Mesenchymal stem cell (in vitro differentiated cells and primary cell): ENCODE measurements at regions not wholly inside any gene's neighbourhood (a gene's known extent, or its start where the extent isn't known, plus 50 kb on each side); places are given as distances from the start of the nearest gene placed in this dataset.

ENCODE experiments used
- DNase-seq: peaks from one replicate; pipeline ENCODE4 v3.0.0-alpha.2; 2013
- H2AFZ ChIP-seq: one replicate; pipeline ENCODE4 v1.6.1; 2013; ENCODE audit warnings: low read depth, mild to moderate bottlenecking, control low read depth, inconsistent platforms, low read length, moderate library complexity
- H2AK5ac ChIP-seq: 2 replicates; pipeline ENCODE4 v1.6.1; 2013; ENCODE audit warnings: low read length, moderate library complexity, mild to moderate bottlenecking, inconsistent platforms; ENCODE audit not compliant: severe bottlenecking
- H2BK120ac ChIP-seq: one replicate; pipeline ENCODE4 v1.6.1; 2013; ENCODE audit warnings: low read depth, mild to moderate bottlenecking, inconsistent platforms, low read length, moderate library complexity
- H2BK12ac ChIP-seq, 2 experiments: one replicate each; pipeline ENCODE4 v1.6.1; 2013; ENCODE audit warnings: inconsistent platforms in 2 of 2, low read length in 2 of 2, mild to moderate bottlenecking in 2 of 2, moderate library complexity in 2 of 2, control low read depth in 1 of 2
- H2BK15ac ChIP-seq: one replicate; pipeline ENCODE4 v1.6.1; 2013; ENCODE audit warnings: mild to moderate bottlenecking, low read depth, inconsistent platforms; ENCODE audit not compliant: poor library complexity, severe bottlenecking
- H2BK5ac ChIP-seq: 2 replicates; pipeline ENCODE4 v1.6.1; 2013; ENCODE audit warnings: low read depth, mild to moderate bottlenecking, low read length, control low read depth, inconsistent platforms; ENCODE audit not compliant: poor library complexity, severe bottlenecking
- H3K14ac ChIP-seq, 2 experiments: one replicate each; pipeline ENCODE4 v1.6.1; 2013; ENCODE audit warnings: inconsistent platforms in 2 of 2, low read length in 2 of 2, control low read depth in 1 of 2, mild to moderate bottlenecking in 1 of 2, moderate library complexity in 1 of 2
- H3K18ac ChIP-seq, 2 experiments: one replicate each; pipeline ENCODE4 v1.6.1; 2013; ENCODE audit warnings: inconsistent platforms in 2 of 2, low read length in 2 of 2, control low read depth in 1 of 2, low read depth in 1 of 2, mild to moderate bottlenecking in 1 of 2
- H3K23ac ChIP-seq, 2 experiments: one replicate each; pipeline ENCODE4 v1.6.1; 2013; ENCODE audit warnings: inconsistent platforms in 2 of 2, low read length in 2 of 2, mild to moderate bottlenecking in 2 of 2, moderate library complexity in 2 of 2, control low read depth in 1 of 2
- H3K27ac ChIP-seq: 2 replicates; pipeline ENCODE4 v1.5.1; 2013; ENCODE audit warnings: mild to moderate bottlenecking, moderate library complexity, low read length, control low read depth, inconsistent platforms; ENCODE audit not compliant: poor library complexity, severe bottlenecking
- H3K27me3 ChIP-seq, 2 experiments: 2 replicates each; pipeline versions ENCODE4 v1.6.1 to v1.7.0; 2013; ENCODE audit warnings: low read length in 2 of 2, mild to moderate bottlenecking in 2 of 2, moderate library complexity in 2 of 2, control low read depth in 1 of 2, inconsistent platforms in 1 of 2; ENCODE audit not compliant: control insufficient read depth in 1 of 2, insufficient read depth in 1 of 2
- H3K36me3 ChIP-seq, 2 experiments: 2 replicates each; pipeline versions ENCODE4 v1.6.1 to v1.7.0; 2013; ENCODE audit warnings: low read length in 2 of 2, control low read depth in 1 of 2, inconsistent platforms in 1 of 2, low read depth in 1 of 2, mild to moderate bottlenecking in 1 of 2; ENCODE audit not compliant: insufficient read depth in 2 of 2, control insufficient read depth in 1 of 2
- H3K4ac ChIP-seq, 2 experiments: one replicate each; pipeline ENCODE4 v1.6.1; 2013; ENCODE audit warnings: inconsistent platforms in 2 of 2, low read length in 2 of 2, mild to moderate bottlenecking in 2 of 2, moderate library complexity in 2 of 2, control low read depth in 1 of 2, low read depth in 1 of 2
- H3K4me1 ChIP-seq: 2 replicates; pipeline ENCODE4 v1.6.1; 2013; ENCODE audit warnings: low read depth, low read length, control low read depth; ENCODE audit not compliant: control insufficient read depth, insufficient read depth
- H3K4me2 ChIP-seq: 2 replicates; pipeline ENCODE4 v1.6.1; 2013; ENCODE audit warnings: low read length, mild to moderate bottlenecking, inconsistent platforms; ENCODE audit not compliant: poor library complexity, severe bottlenecking
- H3K4me3 ChIP-seq, 2 experiments: 2 replicates each; pipeline versions ENCODE4 v1.5.1 to v1.7.0; 2013; ENCODE audit warnings: low read length in 2 of 2, mild to moderate bottlenecking in 2 of 2, control low read depth in 1 of 2, low read depth in 1 of 2; ENCODE audit not compliant: insufficient read depth in 1 of 2
- H3K79me1 ChIP-seq: replicated peaks from 2 replicates; pipeline ENCODE4 v1.6.1; 2013; ENCODE audit warnings: mild to moderate bottlenecking, control low read depth, low read length, inconsistent platforms; ENCODE audit not compliant: poor library complexity, severe bottlenecking
- H3K9ac ChIP-seq: 2 replicates; pipeline ENCODE4 v1.7.0; 2013; ENCODE audit warnings: mild to moderate bottlenecking, low read length, moderate library complexity
- H3K9me3 ChIP-seq: 2 replicates; pipeline ENCODE4 v1.7.0; 2013; ENCODE audit warnings: mild to moderate bottlenecking, low read length; ENCODE audit not compliant: control insufficient read depth
- H4K8ac ChIP-seq: one replicate; pipeline ENCODE4 v1.6.1; 2013; ENCODE audit warnings: inconsistent platforms, mild to moderate bottlenecking, low read length, moderate library complexity
- H4K91ac ChIP-seq: one replicate; pipeline ENCODE4 v1.6.1; 2013; ENCODE audit warnings: mild to moderate bottlenecking, low read length, inconsistent platforms
- WGBS: methylation state at CpG from one replicate; pipeline ENCODE4 v1.1.7; 2013; ENCODE audit warnings: mixed read lengths; 5-methylcytosine and 5-hydroxymethylcytosine counted together

- H2BK5ac ChIP-seq, result no peak overlapping the region
- no peak overlapping the region for H3K4me3 ChIP-seq
- H4K91ac ChIP-seq, result no peak overlapping the region
- no peak overlapping the region for H4K8ac ChIP-seq
- no peak overlapping the region for H2BK120ac ChIP-seq
- H3K27ac ChIP-seq, result no peak overlapping the region
- H3K23ac ChIP-seq, result no peak overlapping the region
- no peak overlapping the region for H3K4ac ChIP-seq
- no peak overlapping the region for H2AFZ ChIP-seq
- WGBS, result 72% methylated on average over 2 of the region's 3 CpGs
- no peaks in the 10 kb centered on the region for H3K9me3 ChIP-seq
- H2BK12ac ChIP-seq, result no peak overlapping the region
- no peak overlapping the region for H3K9ac ChIP-seq
- no peaks in the 10 kb centered on the region for H3K27me3 ChIP-seq
- no peak overlapping the region for H2AK5ac ChIP-seq
- no peaks in the 10 kb centered on the region for H3K36me3 ChIP-seq
- no peak overlapping the region for H3K14ac ChIP-seq
- no peaks in the 10 kb centered on the region for H3K79me1 ChIP-seq
- H2BK15ac ChIP-seq, result no peak overlapping the region
- no peak overlapping the region for H3K18ac ChIP-seq
- no peaks in the 10 kb centered on the region for H3K4me1 ChIP-seq
- DNase-seq, result peak; percentile 2
- H3K4me2 ChIP-seq, result no peak overlapping the region
Observed at GRCh38 chr9:26675035-26675434, 217.6 kb downstream of the CAAP1 start.

GRCh38 chr9:26673261-26673660 is 219.3 kb downstream of the CAAP1 start:
- H2BK12ac ChIP-seq, result no peak overlapping the region
- no peak overlapping the region for H2AFZ ChIP-seq
- H4K8ac ChIP-seq, result no peak overlapping the region
- H3K4me1 ChIP-seq, result no peaks in the 10 kb centered on the region
- H3K9me3 ChIP-seq, result no peaks in the 10 kb centered on the region
- H2BK5ac ChIP-seq, result no peak overlapping the region
- no peaks in the 10 kb centered on the region for H3K27me3 ChIP-seq
- H3K4me3 ChIP-seq, result no peak overlapping the region
- H3K18ac ChIP-seq, result no peak overlapping the region
- H3K4me2 ChIP-seq, result no peak overlapping the region
- no peak overlapping the region for H3K9ac ChIP-seq
- H3K79me1 ChIP-seq, result no peaks in the 10 kb centered on the region
- no peak overlapping the region for H3K4ac ChIP-seq
- no peak overlapping the region for H3K23ac ChIP-seq
- H2BK120ac ChIP-seq, result no peak overlapping the region
- H3K14ac ChIP-seq, result no peak overlapping the region
- H2AK5ac ChIP-seq, result no peak overlapping the region
- DNase-seq, result no peak
- H2BK15ac ChIP-seq, result no peak overlapping the region
- H3K27ac ChIP-seq, result no peak overlapping the region
- H3K36me3 ChIP-seq, result no peaks in the 10 kb centered on the region
- no peak overlapping the region for H4K91ac ChIP-seq

- H3K27ac ChIP-seq, result no peak overlapping the region
- no peaks in the 10 kb centered on the region for H3K27me3 ChIP-seq
- H3K18ac ChIP-seq, result no peak overlapping the region
- H2BK5ac ChIP-seq, result no peak overlapping the region
- H4K8ac ChIP-seq, result no peak overlapping the region
- H3K4ac ChIP-seq, result no peak overlapping the region
- no peaks in the 10 kb centered on the region for H3K79me1 ChIP-seq
- no peak overlapping the region for H2AK5ac ChIP-seq
- no peak overlapping the region for H2BK15ac ChIP-seq
- H2AFZ ChIP-seq, result no peak overlapping the region
- H4K91ac ChIP-seq, result no peak overlapping the region
- no peak overlapping the region for H3K4me3 ChIP-seq
- H3K14ac ChIP-seq, result no peak overlapping the region
- no peak overlapping the region for H3K9ac ChIP-seq
- H3K9me3 ChIP-seq, result no peaks in the 10 kb centered on the region
- DNase-seq, result no peak
- no peak overlapping the region for H3K23ac ChIP-seq
- H2BK120ac ChIP-seq, result no peak overlapping the region
- H3K4me2 ChIP-seq, result no peak overlapping the region
- no peaks in the 10 kb centered on the region for H3K4me1 ChIP-seq
- no peaks in the 10 kb centered on the region for H3K36me3 ChIP-seq
- 71% methylated on average over 3 of the region's 5 CpGs for WGBS
- no peak overlapping the region for H2BK12ac ChIP-seq
Observed at GRCh38 chr9:26669701-26670670, 222.6 kb downstream of the CAAP1 start.

- Histone ChIP-seq H2AK5ac (no peak overlapping the region), H3K14ac (no peak overlapping the region), H3K4me2 (no peak overlapping the region), H4K8ac (no peak overlapping the region), H3K23ac (no peak overlapping the region), H2BK15ac (no peak overlapping the region), H3K36me3 (no peaks in the 10 kb centered on the region), H2BK12ac (no peak overlapping the region), H3K9ac (no peak overlapping the region), H3K79me1 (no peaks in the 10 kb centered on the region), H3K27me3 (no peaks in the 10 kb centered on the region), H3K4me1 (no peaks in the 10 kb centered on the region), H2BK5ac (no peak overlapping the region), H3K27ac (no peak overlapping the region), H2AFZ (no peak overlapping the region), H3K18ac (no peak overlapping the region), H4K91ac (no peak overlapping the region), H3K4ac (no peak overlapping the region), H2BK120ac (no peak overlapping the region), H3K4me3 (no peak overlapping the region), H3K9me3 (no peaks in the 10 kb centered on the region)
- WGBS, result 78% methylated on average over 1 of the region's 1 CpG
- no peak for DNase-seq
Observed at GRCh38 chr9:26667882-26668281, 224.7 kb downstream of the CAAP1 start.
